Uterus (tissue), 3 donors: ENCODE measurements at regions not wholly inside any gene's neighbourhood (a gene's known extent, or its start where the extent isn't known, plus 50 kb on each side); places are given as distances from the start of the nearest gene placed in this dataset.

Source experiments
- DNase-seq, 2 donors: peaks; one replicate each; pipeline ENCODE4 v3.0.0-alpha.2; 2019 to 2020
- H3K27ac ChIP-seq, 2 donors: fragments of 200-600 bp; sonication (generic); 1 replicate in 1 of 2; 2 replicates in 1 of 2; pipeline ENCODE4 v1.5.1; 2016 to 2018
- H3K27me3 ChIP-seq, 2 donors: fragments of 200-600 bp; sonication (generic); one replicate each; pipeline ENCODE4 v1.5.1; 2018 to 2019; ENCODE audit warnings: control low read depth in 1 of 2
- H3K36me3 ChIP-seq, 2 donors: fragments of 200-600 bp; sonication (generic); one replicate each; pipeline ENCODE4 v1.5.1; 2019; ENCODE audit warnings: control low read depth in 1 of 2
- H3K4me1 ChIP-seq, 2 donors: fragments of 200-600 bp; sonication (generic); one replicate each; pipeline ENCODE4 v1.5.1; 2018 to 2019; ENCODE audit warnings: control low read depth in 1 of 2
- H3K4me3 ChIP-seq, 2 donors: fragments of 200-600 bp; sonication (generic); 1 replicate in 1 of 2; 2 replicates in 1 of 2; pipeline ENCODE4 v1.5.1; 2018 to 2019; ENCODE audit warnings: mild to moderate bottlenecking in 1 of 2
- H3K9me3 ChIP-seq, 2 donors: fragments of 200-600 bp; sonication (generic); one replicate each; pipeline ENCODE4 v1.5.1; 2019; ENCODE audit warnings: control low read depth in 1 of 2
- POLR2A ChIP-seq, 2 donors: fragments of 450-650 bp; IDR thresholded peaks; one replicate each; pipeline ENCODE4 v1.6.1; 2016; ENCODE audit warnings: antibody characterized with exemption in 2 of 2, mild to moderate bottlenecking in 1 of 2, moderate library complexity in 1 of 2
- intact Hi-C: fragments of 100-400 bp; cut with DNase I; formaldehyde crosslinking; loops from one replicate; pipeline ENCODE4 v1.15.1; 2023; ENCODE audit warnings: low total_unique reads
- TF ChIP-seq, protein P1 (sequence below), 4 experiments: fragments of 200-600 bp in 2 of 4; fragments of 450-650 bp in 2 of 4; sonication (generic) in 2 of 4; IDR thresholded peaks; one replicate each; pipeline ENCODE4 v1.5.1; 2016 to 2019; ENCODE audit warnings: antibody characterized with exemption in 4 of 4, mild to moderate bottlenecking in 2 of 4, moderate library complexity in 1 of 4
- donor health status: DM: yes; HTN: yes; CAD: no.

- H3K4me1 ChIP-seq: no peaks in the 10 kb centered on the region
- TF ChIP-seq, protein P1, sequence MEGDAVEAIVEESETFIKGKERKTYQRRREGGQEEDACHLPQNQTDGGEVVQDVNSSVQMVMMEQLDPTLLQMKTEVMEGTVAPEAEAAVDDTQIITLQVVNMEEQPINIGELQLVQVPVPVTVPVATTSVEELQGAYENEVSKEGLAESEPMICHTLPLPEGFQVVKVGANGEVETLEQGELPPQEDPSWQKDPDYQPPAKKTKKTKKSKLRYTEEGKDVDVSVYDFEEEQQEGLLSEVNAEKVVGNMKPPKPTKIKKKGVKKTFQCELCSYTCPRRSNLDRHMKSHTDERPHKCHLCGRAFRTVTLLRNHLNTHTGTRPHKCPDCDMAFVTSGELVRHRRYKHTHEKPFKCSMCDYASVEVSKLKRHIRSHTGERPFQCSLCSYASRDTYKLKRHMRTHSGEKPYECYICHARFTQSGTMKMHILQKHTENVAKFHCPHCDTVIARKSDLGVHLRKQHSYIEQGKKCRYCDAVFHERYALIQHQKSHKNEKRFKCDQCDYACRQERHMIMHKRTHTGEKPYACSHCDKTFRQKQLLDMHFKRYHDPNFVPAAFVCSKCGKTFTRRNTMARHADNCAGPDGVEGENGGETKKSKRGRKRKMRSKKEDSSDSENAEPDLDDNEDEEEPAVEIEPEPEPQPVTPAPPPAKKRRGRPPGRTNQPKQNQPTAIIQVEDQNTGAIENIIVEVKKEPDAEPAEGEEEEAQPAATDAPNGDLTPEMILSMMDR (IDR thresholded peaks at IDR 0.05): no peak
- TF ChIP-seq POLR2A (IDR thresholded peaks at IDR 0.05): no peak
- no peaks in the 10 kb centered on the region for H3K9me3 ChIP-seq
- H3K36me3 ChIP-seq: no peaks in the 10 kb centered on the region
- no peak overlapping the region for H3K27ac ChIP-seq
- intact Hi-C loops: no loop called here
- no peaks in the 10 kb centered on the region for H3K27me3 ChIP-seq
- no peak for DNase-seq
- no peak overlapping the region for H3K4me3 ChIP-seq
Observed at GRCh38 chr5:1961952-1962595, 79.3 kb upstream of the IRX4 start.

DNA sequence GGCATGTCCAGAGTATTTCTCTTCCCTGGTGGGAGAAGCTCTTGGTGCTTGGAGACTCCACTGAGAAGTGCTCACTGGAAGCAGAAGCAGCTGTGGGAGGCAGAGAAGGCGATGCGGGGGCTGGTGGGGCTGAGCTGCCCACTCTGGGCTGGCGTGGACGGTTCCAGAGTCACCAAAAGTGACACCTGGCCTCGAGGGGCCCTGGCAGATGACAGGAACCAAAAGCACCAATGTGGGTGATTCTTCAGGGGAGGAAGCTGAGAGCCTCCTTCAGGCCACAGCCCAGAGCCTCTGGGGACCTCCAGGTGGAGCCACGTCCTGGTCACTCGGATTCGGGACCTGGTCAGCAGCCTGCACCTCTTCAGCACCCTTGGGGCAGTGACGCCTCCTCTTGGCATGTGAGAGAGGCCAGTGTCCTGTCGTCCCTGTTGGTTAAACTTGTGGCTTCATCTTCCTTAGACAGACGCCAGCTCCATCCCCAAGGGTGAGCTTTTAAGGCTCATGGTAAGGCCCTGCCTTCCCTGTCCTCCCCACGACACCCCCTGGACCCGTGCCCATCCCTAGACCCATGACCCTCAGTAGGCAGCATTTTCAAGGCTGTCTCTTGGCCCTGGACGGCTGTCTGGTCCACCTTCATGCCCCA lies 78.7 kb upstream of the IRX4 start:
- intact Hi-C loops: no loop called here
- H3K36me3 ChIP-seq: no peaks in the 10 kb centered on the region
- H3K4me1 ChIP-seq: no peaks in the 10 kb centered on the region
- no peaks in the 10 kb centered on the region for H3K9me3 ChIP-seq
- TF ChIP-seq POLR2A (IDR thresholded peaks at IDR 0.05): no peak
- TF ChIP-seq, protein P1 (IDR thresholded peaks at IDR 0.05): no peak
- no peaks in the 10 kb centered on the region for H3K27me3 ChIP-seq
- H3K27ac ChIP-seq: no peak overlapping the region
- DNase-seq: no peak
- no peak overlapping the region for H3K4me3 ChIP-seq

DNA sequence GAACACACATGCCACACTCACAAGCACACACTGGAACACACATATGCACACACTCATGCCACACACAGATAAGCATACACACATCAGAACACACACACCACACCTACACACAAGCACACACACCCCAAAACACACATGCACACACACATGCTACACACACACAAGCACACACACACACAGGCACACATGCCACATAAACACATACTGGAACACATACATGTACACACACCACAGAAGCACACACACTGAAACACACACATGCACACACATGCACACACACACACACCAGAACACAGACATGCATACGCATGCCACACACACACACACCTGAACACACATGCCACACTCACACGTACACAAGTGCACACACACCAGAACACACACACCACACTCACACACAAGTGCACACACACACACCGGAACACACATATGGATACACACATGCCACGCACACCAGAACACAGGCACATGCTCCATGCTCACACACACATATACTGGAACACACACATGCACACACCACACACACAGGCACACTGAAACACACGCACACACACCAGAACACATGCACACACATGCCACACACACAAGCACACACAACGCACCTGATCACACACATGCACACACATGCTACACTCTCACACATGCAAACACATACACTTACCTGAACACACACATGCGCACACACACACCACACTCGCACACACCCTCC lies 78.0 kb upstream of the IRX4 start:
- TF ChIP-seq, protein P1 (IDR thresholded peaks at IDR 0.05): no peak
- no peak for TF ChIP-seq POLR2A (IDR thresholded peaks at IDR 0.05)
- H3K4me3 ChIP-seq: no peak overlapping the region
- no peak overlapping the region for H3K27ac ChIP-seq
- H3K4me1 ChIP-seq: no peaks in the 10 kb centered on the region
- no peaks in the 10 kb centered on the region for H3K36me3 ChIP-seq
- no peak for DNase-seq
- H3K27me3 ChIP-seq: no peaks in the 10 kb centered on the region
- intact Hi-C loops: no loop called here
- no peaks in the 10 kb centered on the region for H3K9me3 ChIP-seq

DNA sequence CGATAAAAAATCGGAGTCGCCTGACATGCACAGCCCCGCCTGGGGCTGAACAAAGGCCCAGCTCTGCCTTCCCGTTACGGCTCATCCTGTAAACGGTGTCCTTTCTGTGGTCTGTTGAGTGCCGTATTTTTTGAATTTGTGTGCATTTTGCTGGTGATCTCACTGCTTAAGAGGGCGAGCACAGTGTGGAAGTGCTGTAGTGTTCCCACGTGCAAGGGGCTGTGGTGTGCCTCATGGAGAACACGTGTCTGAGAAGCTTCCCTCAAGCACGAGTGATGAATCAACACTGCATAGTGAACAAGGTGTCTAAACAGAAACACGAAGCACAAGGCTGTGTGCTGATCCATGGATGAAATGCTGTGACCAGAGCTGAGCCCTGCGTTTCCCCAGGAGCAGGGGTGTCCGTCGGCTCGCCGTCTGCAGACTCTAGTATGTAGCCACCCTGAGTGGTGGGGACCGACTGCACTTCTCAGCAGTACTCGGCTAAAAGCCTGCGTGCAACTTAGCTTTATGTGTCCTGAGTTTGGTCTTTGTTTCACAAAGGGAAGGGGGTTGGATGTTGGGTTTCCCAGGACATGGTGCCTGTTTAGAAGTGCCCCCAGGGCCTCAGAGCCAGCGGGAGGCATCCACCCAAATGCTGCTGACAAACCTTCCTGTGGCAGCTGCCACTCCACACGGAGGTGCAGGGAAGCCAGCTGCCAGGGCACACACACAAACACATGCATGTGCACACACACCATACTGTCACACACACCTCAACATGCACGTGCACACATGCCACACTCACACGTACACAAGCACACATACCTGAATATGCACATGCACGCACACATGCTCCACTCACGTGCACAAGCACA lies 77.2 kb upstream of the IRX4 start:
- Histone ChIP-seq H3K4me1 (no peaks in the 10 kb centered on the region), H3K9me3 (no peaks in the 10 kb centered on the region), H3K4me3 (no peak overlapping the region), H3K27ac (no peak overlapping the region), H3K27me3 (no peaks in the 10 kb centered on the region), H3K36me3 (no peaks in the 10 kb centered on the region)
- TF ChIP-seq POLR2A (IDR thresholded peaks at IDR 0.05): no peak
- TF ChIP-seq, protein P1 (IDR thresholded peaks at IDR 0.05): no peak
- intact Hi-C loops: no loop called here
- DNase-seq: no peak
